H9 (cell line): ENCODE measurements at regions not wholly inside any gene's neighbourhood (a gene's known extent, or its start where the extent isn't known, plus 50 kb on each side); places are given as distances from the start of the nearest gene placed in this dataset.

Experiments
- DNase-seq: peaks from one replicate; pipeline ENCODE4 v3.0.0-alpha.2; 2017
- H2AFZ ChIP-seq: one replicate; pipeline ENCODE4 v1.6.1; 2013; ENCODE audit warnings: mild to moderate bottlenecking, low read length, control low read depth, moderate library complexity
- H2AK5ac ChIP-seq: 2 replicates; pipeline ENCODE4 v1.6.1; 2013; ENCODE audit warnings: low read length, control low read depth, mixed read lengths; ENCODE audit not compliant: insufficient read length
- H2BK120ac ChIP-seq: one replicate; pipeline ENCODE4 v1.6.1; 2013; ENCODE audit warnings: low read depth, mild to moderate bottlenecking, low read length, control low read depth, inconsistent platforms; ENCODE audit not compliant: poor library complexity, severe bottlenecking
- H2BK12ac ChIP-seq: 2 replicates; pipeline ENCODE4 v1.6.1; 2013; ENCODE audit warnings: low read length, control low read depth, mixed read lengths, low read depth; ENCODE audit not compliant: insufficient read length
- H2BK15ac ChIP-seq: 2 replicates; pipeline ENCODE4 v1.6.1; 2013; ENCODE audit warnings: low read depth, low read length, control low read depth
- H2BK20ac ChIP-seq: one replicate; pipeline ENCODE4 v1.6.1; 2013; ENCODE audit warnings: low read depth, mild to moderate bottlenecking, low read length, control low read depth, inconsistent platforms; ENCODE audit not compliant: poor library complexity, severe bottlenecking
- H2BK5ac ChIP-seq: 2 replicates; pipeline ENCODE4 v1.6.1; 2013; ENCODE audit warnings: low read length, control low read depth, mixed read lengths; ENCODE audit not compliant: insufficient read length
- H3K14ac ChIP-seq: 2 replicates; pipeline ENCODE4 v1.6.1; 2013; ENCODE audit warnings: low read length, control low read depth; ENCODE audit not compliant: insufficient read depth
- H3K18ac ChIP-seq: 2 replicates; pipeline ENCODE4 v1.6.1; 2013; ENCODE audit warnings: low read depth, mild to moderate bottlenecking, mixed read lengths, low read length, control low read depth; ENCODE audit not compliant: insufficient read length
- H3K23ac ChIP-seq: 2 replicates; pipeline ENCODE4 v1.6.1; 2013; ENCODE audit warnings: low read length, control low read depth, mixed read lengths, low read depth; ENCODE audit not compliant: insufficient read length
- H3K23me2 ChIP-seq: 2 replicates; pipeline ENCODE4 v1.6.1; 2013; ENCODE audit warnings: low read depth, mild to moderate bottlenecking, mixed read lengths, low read length, control low read depth; ENCODE audit not compliant: insufficient read length, poor library complexity, severe bottlenecking
- H3K27ac ChIP-seq: 2 replicates; pipeline ENCODE4 v1.5.1; 2013; ENCODE audit warnings: low read length, control low read depth, mixed read lengths, low read depth; ENCODE audit not compliant: insufficient read length
- H3K27me3 ChIP-seq: 2 replicates; pipeline ENCODE4 v1.6.1; 2013; ENCODE audit warnings: low read length, control low read depth, inconsistent platforms; ENCODE audit not compliant: insufficient read depth
- H3K4ac ChIP-seq: 2 replicates; pipeline ENCODE4 v1.6.1; 2013; ENCODE audit warnings: low read depth, mild to moderate bottlenecking, control low read depth, inconsistent platforms, low read length, moderate library complexity
- H3K4me1 ChIP-seq: 2 replicates; pipeline ENCODE4 v1.6.1; 2013; ENCODE audit warnings: low read length, control low read depth, inconsistent platforms; ENCODE audit not compliant: insufficient read depth
- H3K4me2 ChIP-seq: 2 replicates; pipeline ENCODE4 v1.6.1; 2013; ENCODE audit warnings: low read length, control low read depth, mixed read lengths; ENCODE audit not compliant: insufficient read length, insufficient read depth
- H3K56ac ChIP-seq: 2 replicates; pipeline ENCODE4 v1.6.1; 2013; ENCODE audit warnings: low read depth, mild to moderate bottlenecking, mixed read lengths, low read length, control low read depth; ENCODE audit not compliant: insufficient read length
- H3K79me1 ChIP-seq: 2 replicates; pipeline ENCODE4 v1.6.1; 2013; ENCODE audit warnings: low read depth, mild to moderate bottlenecking, moderate library complexity, low read length, control low read depth, inconsistent platforms; ENCODE audit not compliant: insufficient read depth, poor library complexity, severe bottlenecking
- H3K79me2 ChIP-seq: 2 replicates; pipeline ENCODE4 v1.6.1; 2013; ENCODE audit warnings: low read length, control low read depth, inconsistent platforms; ENCODE audit not compliant: insufficient read depth
- H3K9ac ChIP-seq: 2 replicates; pipeline ENCODE4 v1.6.1; 2013; ENCODE audit warnings: low read length, control low read depth, mixed read lengths; ENCODE audit not compliant: insufficient read length; ENCODE audit errors: extremely low read depth
- H3K9me3 ChIP-seq: one replicate; pipeline ENCODE4 v1.6.1; 2013; ENCODE audit warnings: low read depth, low read length, inconsistent platforms; ENCODE audit not compliant: control insufficient read depth
- H3T11ph ChIP-seq: one replicate; pipeline ENCODE4 v1.6.1; 2013; ENCODE audit warnings: mild to moderate bottlenecking, low read length, control low read depth, inconsistent platforms
- H4K20me1 ChIP-seq: one replicate; pipeline ENCODE4 v1.6.1; 2013; ENCODE audit not compliant: control insufficient read depth, insufficient read length, insufficient read depth
- H4K5ac ChIP-seq: 2 replicates; pipeline ENCODE4 v1.6.1; 2013; ENCODE audit warnings: low read depth, mild to moderate bottlenecking, mixed read lengths, low read length, control low read depth; ENCODE audit not compliant: insufficient read length
- H4K8ac ChIP-seq: replicated peaks from 2 replicates; pipeline ENCODE4 v1.6.1; 2013; ENCODE audit warnings: low read length, control low read depth, mixed read lengths, low read depth; ENCODE audit not compliant: insufficient read length
- H4K91ac ChIP-seq: 2 replicates; pipeline ENCODE4 v1.6.1; 2013; ENCODE audit warnings: low read depth, mild to moderate bottlenecking, moderate library complexity, mixed read lengths, low read length, control low read depth; ENCODE audit not compliant: insufficient read length
- H3K27ac Mint-ChIP-seq, 3 experiments: 2 replicates in 2 of 3; 3 replicates in 1 of 3; pipeline ENCODE4 v1.8.0; 2020 to 2021; ENCODE audit warnings: mixed read lengths in 3 of 3, mild to moderate bottlenecking in 1 of 3, moderate library complexity in 1 of 3
- H3K27me3 Mint-ChIP-seq: 2 replicates; pipeline ENCODE4 v1.8.0; 2021; ENCODE audit warnings: low read depth, mild to moderate bottlenecking, moderate library complexity, mixed read lengths
- H3K36me3 Mint-ChIP-seq, 3 experiments: 2 replicates in 2 of 3; 3 replicates in 1 of 3; pipeline ENCODE4 v1.8.0; 2020 to 2021; ENCODE audit warnings: low read depth in 3 of 3, mixed read lengths in 3 of 3; ENCODE audit not compliant: insufficient read depth in 1 of 3
- H3K4me1 Mint-ChIP-seq, 2 experiments: 2 replicates each; pipeline ENCODE4 v1.8.0; 2020; ENCODE audit warnings: mixed read lengths in 2 of 2
- H3K4me3 Mint-ChIP-seq, 2 experiments: 2 replicates in 1 of 2; 3 replicates in 1 of 2; pipeline ENCODE4 v1.8.0; 2020 to 2021; ENCODE audit warnings: mild to moderate bottlenecking in 2 of 2, mixed read lengths in 2 of 2, moderate library complexity in 1 of 2
- H3K9me3 Mint-ChIP-seq, 2 experiments: 2 replicates in 1 of 2; 3 replicates in 1 of 2; pipeline ENCODE4 v1.8.0; 2020; ENCODE audit warnings: mild to moderate bottlenecking in 2 of 2, mixed read lengths in 2 of 2, moderate library complexity in 1 of 2
- WGBS: extraction: QIAGEN DNeasy Blood & Tissue Kit; methylation state at CpG from one replicate; pipeline ENCODE4 v1.1.7; 2013; ENCODE audit warnings: missing lambda C conversion rate, low lambda C conversion rate, mixed read lengths; ENCODE audit not compliant: insufficient read length; ENCODE audit errors: extremely low coverage; 5-methylcytosine and 5-hydroxymethylcytosine counted together
- TF ChIP-seq, protein P1 (sequence below): fragments of 200-600 bp; sonication (generic); conservative IDR thresholded peaks from 3 replicates; pipeline ENCODE4 v1.8.0; 2021; ENCODE audit warnings: antibody characterized with exemption, mild to moderate bottlenecking

DNA sequence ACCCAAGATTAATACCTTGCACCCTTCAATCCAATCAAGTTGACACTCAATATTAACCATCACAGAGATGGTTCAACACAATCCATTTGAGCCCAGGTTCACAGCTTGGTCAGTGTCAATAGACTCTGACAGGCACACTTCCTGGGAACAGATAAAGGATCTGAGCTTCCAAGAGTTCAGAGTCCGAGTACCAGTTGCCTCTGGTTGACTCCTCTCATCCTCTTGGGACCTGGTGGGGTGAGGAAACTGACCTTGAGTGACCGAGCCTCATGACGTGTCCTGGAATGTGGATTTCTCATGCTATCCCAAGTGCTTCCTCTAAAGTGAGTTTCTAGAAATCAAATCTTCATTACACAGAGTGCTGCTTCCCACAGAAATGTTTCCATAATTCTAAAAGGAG is 162.0 kb downstream of the CYP26A1 start:
- peaks cover 0 to 2% (median 0%) of the 10 kb centered on the region in 3 experiments; a peak in 3 of 7 replicates for H3K36me3 Mint-ChIP-seq
- Histone ChIP-seq H4K20me1 (no peaks in the 10 kb centered on the region), H3K4ac (no peak overlapping the region), H3K79me1 (no peaks in the 10 kb centered on the region), H2BK12ac (no peak overlapping the region), H2BK5ac (no peak overlapping the region), H3K56ac (no peak overlapping the region), H3K4me1 (peaks cover 3% of the 10 kb centered on the region; the same call in 1 of the 2 replicates), H3K4me2 (no peak overlapping the region), H3K23ac (no peak overlapping the region), H3K79me2 (no peaks in the 10 kb centered on the region), H2AK5ac (no peak overlapping the region), H3K14ac (no peak overlapping the region), H3K9ac (no peak overlapping the region), H2BK20ac (peak overlapping the region; percentile 7), H2BK120ac (no peak overlapping the region), H2BK15ac (no peak overlapping the region), H4K91ac (no peak overlapping the region), H3K18ac (no peak overlapping the region), H2AFZ (no peak overlapping the region), H3K27ac (no peak overlapping the region), H3K27me3 (no peaks in the 10 kb centered on the region), H4K8ac (no peak overlapping the region), H4K5ac (no peak overlapping the region), H3T11ph (no peak overlapping the region), H3K9me3 (no peaks in the 10 kb centered on the region), H3K23me2 (no peaks in the 10 kb centered on the region)
- DNase-seq, result no peak
- WGBS, result no CpG with 5 or more reads among the region's 3 CpGs
- TF ChIP-seq, protein P1, sequence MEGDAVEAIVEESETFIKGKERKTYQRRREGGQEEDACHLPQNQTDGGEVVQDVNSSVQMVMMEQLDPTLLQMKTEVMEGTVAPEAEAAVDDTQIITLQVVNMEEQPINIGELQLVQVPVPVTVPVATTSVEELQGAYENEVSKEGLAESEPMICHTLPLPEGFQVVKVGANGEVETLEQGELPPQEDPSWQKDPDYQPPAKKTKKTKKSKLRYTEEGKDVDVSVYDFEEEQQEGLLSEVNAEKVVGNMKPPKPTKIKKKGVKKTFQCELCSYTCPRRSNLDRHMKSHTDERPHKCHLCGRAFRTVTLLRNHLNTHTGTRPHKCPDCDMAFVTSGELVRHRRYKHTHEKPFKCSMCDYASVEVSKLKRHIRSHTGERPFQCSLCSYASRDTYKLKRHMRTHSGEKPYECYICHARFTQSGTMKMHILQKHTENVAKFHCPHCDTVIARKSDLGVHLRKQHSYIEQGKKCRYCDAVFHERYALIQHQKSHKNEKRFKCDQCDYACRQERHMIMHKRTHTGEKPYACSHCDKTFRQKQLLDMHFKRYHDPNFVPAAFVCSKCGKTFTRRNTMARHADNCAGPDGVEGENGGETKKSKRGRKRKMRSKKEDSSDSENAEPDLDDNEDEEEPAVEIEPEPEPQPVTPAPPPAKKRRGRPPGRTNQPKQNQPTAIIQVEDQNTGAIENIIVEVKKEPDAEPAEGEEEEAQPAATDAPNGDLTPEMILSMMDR, result no peak
- peaks cover 8 to 11% of the 10 kb centered on the region in 2 experiments for H3K4me1 Mint-ChIP-seq
- H3K9me3 Mint-ChIP-seq, result peaks cover 0 to 2% of the 10 kb centered on the region in 2 experiments; a peak in 1 of 5 replicates
- H3K27me3 Mint-ChIP-seq, result no peaks in the 10 kb centered on the region; the same call in 1 of the 2 replicates
- H3K4me3 Mint-ChIP-seq, result no peak overlapping the region
- H3K27ac Mint-ChIP-seq, result no peak overlapping the region
